Fibroblast of lung (primary cell): ENCODE measurements at regions not wholly inside any gene's neighbourhood (a gene's known extent, or its start where the extent isn't known, plus 50 kb on each side); places are given as distances from the start of the nearest gene placed in this dataset.

Experiments used
- DNase-seq, 2 donors: peaks; one replicate each; pipeline versions ENCODE4 v3.0.0 to v3.0.0-alpha.2; 2010; ENCODE audit warnings: low read depth in 2 of 2
- H2AFZ ChIP-seq: 2 replicates; pipeline ENCODE4 v1.5.1; 2012; ENCODE audit warnings: low read length, control low read depth, inconsistent platforms
- H3K27ac ChIP-seq: 2 replicates; pipeline ENCODE4 v1.5.1; 2011; ENCODE audit warnings: low read length, control low read depth; ENCODE audit not compliant: insufficient read depth
- H3K27me3 ChIP-seq: 2 replicates; pipeline ENCODE4 v1.5.1; 2011; ENCODE audit warnings: mild to moderate bottlenecking, low read length; ENCODE audit not compliant: control insufficient read depth, insufficient read depth
- H3K36me3 ChIP-seq: 2 replicates; pipeline ENCODE4 v1.5.1; 2011; ENCODE audit warnings: low read length; ENCODE audit not compliant: control insufficient read depth, insufficient read depth
- H3K4me1 ChIP-seq: 2 replicates; pipeline ENCODE4 v1.5.1; 2011; ENCODE audit warnings: low read length; ENCODE audit not compliant: control insufficient read depth, insufficient read depth; ENCODE audit errors: extremely low read depth
- H3K4me2 ChIP-seq: 2 replicates; pipeline ENCODE4 v1.5.1; 2011; ENCODE audit warnings: low read length, control low read depth; ENCODE audit not compliant: insufficient read depth; ENCODE audit errors: extremely low read depth
- H3K4me3 ChIP-seq, 4 experiments: fragments of 200-600 bp in 1 of 4; sonication (generic) in 1 of 4; replicated peaks in 1 of 4; 2 replicates each; pipeline ENCODE4 v1.5.1; 2011 to 2016; ENCODE audit warnings: low read length in 4 of 4, low read depth in 3 of 4, mild to moderate bottlenecking in 3 of 4, control low read depth in 2 of 4, inconsistent platforms in 1 of 4, mixed read lengths in 1 of 4; ENCODE audit not compliant: insufficient read depth in 1 of 4; ENCODE audit errors: control extremely low read depth in 1 of 4
- H3K79me2 ChIP-seq: 2 replicates; pipeline ENCODE4 v1.5.1; 2012; ENCODE audit warnings: mild to moderate bottlenecking, low read length, inconsistent platforms; ENCODE audit not compliant: control insufficient read depth, insufficient read depth
- H3K9ac ChIP-seq: 2 replicates; pipeline ENCODE4 v1.5.1; 2011; ENCODE audit warnings: mild to moderate bottlenecking, low read length, control low read depth; ENCODE audit not compliant: insufficient read depth
- H3K9me3 ChIP-seq: 2 replicates; pipeline ENCODE4 v1.5.1; 2012; ENCODE audit warnings: low read depth, low read length; ENCODE audit not compliant: control insufficient read depth, insufficient read depth
- H4K20me1 ChIP-seq: 2 replicates; pipeline ENCODE4 v1.5.1; 2011; ENCODE audit warnings: low read length; ENCODE audit not compliant: control insufficient read depth, insufficient read depth; ENCODE audit errors: extremely low read depth
- CTCF ChIP-seq, 2 donors: IDR thresholded peaks in 1 of 2; conservative IDR thresholded peaks in 1 of 2; 1 replicate in 1 of 2; 2 replicates in 1 of 2; pipeline ENCODE4 v1.5.1; 2011 to 2012; ENCODE audit warnings: low read length in 2 of 2, control low read depth in 1 of 2, inconsistent platforms in 1 of 2, low read depth in 1 of 2, mild to moderate bottlenecking in 1 of 2
- EZH2 ChIP-seq: IDR thresholded peaks from 2 replicates; pipeline ENCODE4 v1.5.1; 2012; ENCODE audit warnings: low read length, control low read depth, mild to moderate bottlenecking; ENCODE audit errors: missing control alignments

- Histone ChIP-seq H3K27ac (no peak overlapping the region), H3K27me3 (peaks cover 20% of the 10 kb centered on the region), H2AFZ (no peak overlapping the region), H3K4me2 (no peak overlapping the region), H3K4me3 (no peak overlapping the region), H3K79me2 (no peaks in the 10 kb centered on the region), H3K9ac (no peak overlapping the region), H3K9me3 (no peaks in the 10 kb centered on the region), H4K20me1 (no peaks in the 10 kb centered on the region), H3K4me1 (no peaks in the 10 kb centered on the region), H3K36me3 (no peaks in the 10 kb centered on the region)
- TF ChIP-seq CTCF (conservative IDR thresholded peaks at IDR 0.05 in 1 of 2, IDR thresholded peaks at IDR 0.05 in 1 of 2; ENCODE audit: low read depth in 1 of 2, low read length in 2 of 2) (no peak), EZH2 (no peak)
- DNase-seq, result no peak
These were observed 70.9 kb upstream of the HLA-E start for GRCh38 chr6:30418448-30418847.

DNA sequence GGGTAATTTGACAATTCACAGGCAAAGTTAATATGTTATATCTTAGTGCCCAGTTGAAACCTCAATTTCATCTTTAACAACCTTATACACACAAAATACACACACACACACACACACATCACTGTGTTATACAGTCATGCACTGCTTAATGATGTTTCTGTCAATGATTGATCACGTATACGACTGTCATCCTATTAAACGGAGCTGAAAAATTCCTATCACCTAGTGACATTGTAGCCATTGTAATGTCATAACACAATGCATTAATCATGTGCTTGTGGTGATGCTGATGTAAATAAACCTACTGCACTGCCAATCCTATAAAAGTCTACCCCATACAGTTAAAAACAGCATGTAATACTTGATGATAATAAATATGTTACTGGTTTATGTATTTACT is 64.8 kb upstream of the HLA-E start:
- no peaks in the 10 kb centered on the region for H3K4me1 ChIP-seq
- no peaks in the 10 kb centered on the region for H4K20me1 ChIP-seq
- no peak overlapping the region for H3K27ac ChIP-seq
- H3K4me3 ChIP-seq, result no peak overlapping the region
- no peak overlapping the region for H2AFZ ChIP-seq
- DNase-seq, result no peak
- peaks cover 10% of the 10 kb centered on the region for H3K27me3 ChIP-seq
- H3K9ac ChIP-seq, result no peak overlapping the region
- no peak overlapping the region for H3K4me2 ChIP-seq
- H3K9me3 ChIP-seq, result no peaks in the 10 kb centered on the region
- TF ChIP-seq CTCF (conservative IDR thresholded peaks at IDR 0.05 in 1 of 2, IDR thresholded peaks at IDR 0.05 in 1 of 2; ENCODE audit: low read depth in 1 of 2, low read length in 2 of 2) (no peak), EZH2 (no peak)
- no peaks in the 10 kb centered on the region for H3K36me3 ChIP-seq
- no peaks in the 10 kb centered on the region for H3K79me2 ChIP-seq
